Left cardiac atrium (tissue), 4 donors: ENCODE measurements at regions not wholly inside any gene's neighbourhood (a gene's known extent, or its start where the extent isn't known, plus 50 kb on each side); places are given as distances from the start of the nearest gene placed in this dataset.
A peak's percentile ranks its signal among the peaks of the same experiment; 100 is the strongest.

Experiments
- ATAC-seq, 2 donors: fragments of 200-7000 bp; cut with Tn5 transposase; one replicate each; pipeline ENCODE4 v1.9.1; 2020; ENCODE audit warnings: mild to moderate bottlenecking in 2 of 2, moderate library complexity in 2 of 2
- DNase-seq: peaks from one replicate; pipeline ENCODE4 v3.0.0-alpha.2; 2020
- intact Hi-C, 2 donors: fragments of 100-400 bp; cut with DNase I; formaldehyde crosslinking; loops; one replicate each; pipeline versions ENCODE4 v1.14.1 to v1.15.1; 2022 to 2023
- donor health status: DM: no; HTN: yes; CAD: no.
- donor health status: DM: no; HTN: yes; CAD: no; lungs with severe emphysema.
- donor health status: DM: yes; HTN: yes; CAD: no.
- donor health status: Dilated cardiomyopathy.

- ATAC-seq: peak; percentile 34 to 49
- intact Hi-C loops: no loop called here
- no peak for DNase-seq
These were observed 169.4 kb upstream of the SYT13 start for GRCh38 chr11:45455536-45455935.

GRCh38 chr11:45454917-45455401, 168.8 kb upstream of the SYT13 start:
- DNase-seq: no peak
- intact Hi-C loops: no loop called here
- ATAC-seq: no peak

GRCh38 chr11:45453721-45454120, 167.6 kb upstream of the SYT13 start:
- DNase-seq: no peak
- ATAC-seq: no peak
- intact Hi-C loops: no loop called here

- peak; percentile 65 to 66 for ATAC-seq
These were observed 165.8 kb upstream of the SYT13 start for GRCh38 chr11:45451766-45452440.

GRCh38 chr11:45450189-45450588, 164.0 kb upstream of the SYT13 start:
- intact Hi-C loops: no loop called here
- DNase-seq (no peak), ATAC-seq (no peak)

More at GRCh38 chr11:45451766-45452440, 165.8 kb upstream of the SYT13 start:
- intact Hi-C loops: no loop called here
- no peak for DNase-seq

- ATAC-seq: peak in 1 of 2 donors; percentile 22
- no peak for DNase-seq
- intact Hi-C loops: no loop called here
These were observed 163.0 kb upstream of the SYT13 start for GRCh38 chr11:45449036-45449601.

GRCh38 chr11:45448561-45448960, 162.4 kb upstream of the SYT13 start:
- intact Hi-C loops: no loop called here
- ATAC-seq (no peak), DNase-seq (no peak)

- intact Hi-C loops: no loop called here
- no peak for DNase-seq
- no peak for ATAC-seq
These were observed 160.9 kb upstream of the SYT13 start for GRCh38 chr11:45446998-45447397.

GRCh38 chr11:45446434-45446833, 160.3 kb upstream of the SYT13 start:
- intact Hi-C loops: no loop called here
- DNase-seq: no peak
- ATAC-seq: no peak

GRCh38 chr11:45444796-45445195, 158.7 kb upstream of the SYT13 start:
- ATAC-seq: no peak
- intact Hi-C loops: no loop called here

GRCh38 chr11:45440111-45440510, 154.0 kb upstream of the SYT13 start:
- no peak for DNase-seq
- ATAC-seq: no peak
- intact Hi-C loops: no loop called here

More at GRCh38 chr11:45444796-45445195, 158.7 kb upstream of the SYT13 start:
- DNase-seq: no peak

- intact Hi-C loops: no loop called here
- DNase-seq (no peak), ATAC-seq (no peak)
These were observed 150.8 kb upstream of the SYT13 start for GRCh38 chr11:45436966-45437365.

GRCh38 chr11:45436118-45436517, 150.0 kb upstream of the SYT13 start:
- no peak for ATAC-seq
- intact Hi-C loops: no loop called here
- no peak for DNase-seq

- DNase-seq (no peak), ATAC-seq (no peak)
- intact Hi-C loops: no loop called here
These were observed 149.6 kb upstream of the SYT13 start for GRCh38 chr11:45435706-45436105.

GRCh38 chr11:45432910-45433309, 146.8 kb upstream of the SYT13 start:
- no peak for ATAC-seq
- intact Hi-C loops: no loop called here
- no peak for DNase-seq

GRCh38 chr11:45432100-45432499, 146.0 kb upstream of the SYT13 start:
- no peak for DNase-seq
- ATAC-seq: no peak
- intact Hi-C loops: no loop called here

- ATAC-seq (no peak), DNase-seq (no peak)
- intact Hi-C loops: no loop called here
These were observed 145.2 kb upstream of the SYT13 start for GRCh38 chr11:45431046-45432018.

- ATAC-seq: no peak
- DNase-seq: no peak
- intact Hi-C loops: no loop called here
These were observed 144.2 kb upstream of the SYT13 start for GRCh38 chr11:45430361-45430760.

- ATAC-seq: no peak
- intact Hi-C loops: no loop called here
- no peak for DNase-seq
These were observed 143.6 kb upstream of the SYT13 start for GRCh38 chr11:45429719-45430118.
